PC-9 (cell line): ENCODE measurements at regions not wholly inside any gene's neighbourhood (a gene's known extent, or its start where the extent isn't known, plus 50 kb on each side); places are given as distances from the start of the nearest gene placed in this dataset.

ENCODE experiments used
- BruUV-seq: library from RNA; stranded (reverse); fragments of 400-500 nt; replicated peaks from 2 replicates; lab custom pipeline; 2021; lab: Mats Ljungman, UMichigan
- CTCF ChIA-PET: fragments of 300-600 bp; sonication (Branson Sonifier 250); formaldehyde crosslinking; loops from one replicate; lab custom pipeline; 2022; ENCODE audit warnings: antibody characterized with exemption; lab: Charles Lee
- POLR2A ChIA-PET: fragments of 300-600 bp; sonication (Branson Sonifier 250); formaldehyde crosslinking; loops from one replicate; lab custom pipeline; 2022; ENCODE audit warnings: antibody characterized with exemption; ENCODE audit not compliant: unreplicated experiment; lab: Charles Lee
- DNase-seq, 2 experiments: peaks; one replicate each; pipeline versions ENCODE4 v3.0.0 to v3.0.0-alpha.2; 2015 to 2022; ENCODE audit warnings: mixed read lengths in 1 of 2
- H2AFZ ChIP-seq: fragments of 200-600 bp; sonication (generic); 2 replicates; pipeline ENCODE4 v1.8.1; 2017; ENCODE audit warnings: antibody characterized with exemption
- H3F3A ChIP-seq: fragments of 200-600 bp; sonication (generic); 2 replicates; pipeline ENCODE4 v1.8.1; 2017; ENCODE audit warnings: antibody characterized with exemption, mild to moderate bottlenecking, low read depth; ENCODE audit not compliant: insufficient read depth
- H3K27ac ChIP-seq: fragments of 200-600 bp; sonication (generic); 2 replicates; pipeline ENCODE4 v1.6.1; 2016; ENCODE audit warnings: mixed run types
- H3K27me3 ChIP-seq: fragments of 200-600 bp; sonication (generic); 2 replicates; pipeline ENCODE4 v1.6.1; 2016; ENCODE audit warnings: low read depth, mixed run types; ENCODE audit not compliant: insufficient read depth
- H3K36me3 ChIP-seq: fragments of 200-600 bp; sonication (generic); 2 replicates; pipeline ENCODE4 v1.6.1; 2016; ENCODE audit warnings: low read depth, mixed run types
- H3K4me1 ChIP-seq: fragments of 200-600 bp; sonication (generic); replicated peaks from 2 replicates; pipeline ENCODE4 v1.6.1; 2016; ENCODE audit warnings: mixed run types; ENCODE audit not compliant: insufficient read depth
- H3K4me2 ChIP-seq: fragments of 200-600 bp; sonication (generic); 2 replicates; pipeline ENCODE4 v1.6.1; 2017; ENCODE audit warnings: mixed run types
- H3K4me3 ChIP-seq: fragments of 200-600 bp; sonication (generic); 2 replicates; pipeline ENCODE4 v1.6.1; 2016; ENCODE audit warnings: mixed run types
- H3K79me2 ChIP-seq: fragments of 200-600 bp; sonication (generic); 2 replicates; pipeline ENCODE4 v1.6.1; 2017; ENCODE audit warnings: low read depth, mixed run types
- H3K9me2 ChIP-seq: fragments of 200-600 bp; sonication (generic); 2 replicates; pipeline ENCODE4 v1.8.1; 2017; ENCODE audit warnings: mild to moderate bottlenecking; ENCODE audit not compliant: insufficient read depth
- H3K9me3 ChIP-seq: fragments of 200-600 bp; sonication (generic); 2 replicates; pipeline ENCODE4 v1.8.1; 2016; ENCODE audit warnings: low read depth; ENCODE audit not compliant: insufficient read depth
- H4K20me1 ChIP-seq: fragments of 200-600 bp; sonication (generic); 2 replicates; pipeline ENCODE4 v1.8.1; 2017; ENCODE audit not compliant: insufficient read depth
- EZH2 ChIP-seq: fragments of 200-600 bp; sonication (generic); IDR thresholded peaks from 2 replicates; pipeline ENCODE4 v1.8.0; 2017; ENCODE audit warnings: antibody characterized with exemption, low read depth
- intact Hi-C: fragments of 100-400 bp; cut with micrococcal nuclease; formaldehyde crosslinking; loops from one replicate; pipeline ENCODE4 v1.10.0; 2022; ENCODE audit not compliant: unreplicated experiment
- TF ChIP-seq, protein P1 (sequence below): fragments of 200-600 bp; sonication (generic); conservative IDR thresholded peaks from 2 replicates; pipeline ENCODE4 v1.6.1; 2017; ENCODE audit warnings: mixed run types, antibody characterized with exemption, mild to moderate bottlenecking, moderate library complexity

DNA sequence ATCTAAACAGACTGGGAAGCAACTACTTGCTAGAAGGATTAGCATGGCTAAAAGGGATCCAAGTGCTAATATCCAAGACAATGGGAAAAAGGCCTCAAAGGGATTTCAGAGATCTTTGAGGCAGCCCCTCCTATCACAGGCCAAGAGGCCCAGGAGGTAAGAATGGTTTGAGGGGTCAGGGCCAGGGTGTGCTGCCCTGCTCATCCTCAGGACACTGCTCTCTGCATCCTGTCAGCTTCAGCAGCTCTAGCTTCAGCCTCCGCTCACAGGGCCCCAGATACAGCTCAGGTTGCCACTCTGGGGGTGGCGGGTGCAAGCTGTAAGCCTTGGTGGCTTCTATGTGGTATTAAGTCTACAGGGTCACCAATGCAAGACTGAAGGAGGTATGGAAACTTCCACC, 278.7 kb downstream of the PARP8 start:
- no peak overlapping the region for H3K4me2 ChIP-seq
- no peaks in the 10 kb centered on the region for H4K20me1 ChIP-seq
- no peaks in the 10 kb centered on the region for H3K9me3 ChIP-seq
- H3K4me1 ChIP-seq = no peaks in the 10 kb centered on the region
- H3K27me3 ChIP-seq = no peaks in the 10 kb centered on the region
- no peaks in the 10 kb centered on the region for H3K79me2 ChIP-seq
- intact Hi-C loops = no loop called here
- TF ChIP-seq EZH2 = no peak
- TF ChIP-seq, protein P1, sequence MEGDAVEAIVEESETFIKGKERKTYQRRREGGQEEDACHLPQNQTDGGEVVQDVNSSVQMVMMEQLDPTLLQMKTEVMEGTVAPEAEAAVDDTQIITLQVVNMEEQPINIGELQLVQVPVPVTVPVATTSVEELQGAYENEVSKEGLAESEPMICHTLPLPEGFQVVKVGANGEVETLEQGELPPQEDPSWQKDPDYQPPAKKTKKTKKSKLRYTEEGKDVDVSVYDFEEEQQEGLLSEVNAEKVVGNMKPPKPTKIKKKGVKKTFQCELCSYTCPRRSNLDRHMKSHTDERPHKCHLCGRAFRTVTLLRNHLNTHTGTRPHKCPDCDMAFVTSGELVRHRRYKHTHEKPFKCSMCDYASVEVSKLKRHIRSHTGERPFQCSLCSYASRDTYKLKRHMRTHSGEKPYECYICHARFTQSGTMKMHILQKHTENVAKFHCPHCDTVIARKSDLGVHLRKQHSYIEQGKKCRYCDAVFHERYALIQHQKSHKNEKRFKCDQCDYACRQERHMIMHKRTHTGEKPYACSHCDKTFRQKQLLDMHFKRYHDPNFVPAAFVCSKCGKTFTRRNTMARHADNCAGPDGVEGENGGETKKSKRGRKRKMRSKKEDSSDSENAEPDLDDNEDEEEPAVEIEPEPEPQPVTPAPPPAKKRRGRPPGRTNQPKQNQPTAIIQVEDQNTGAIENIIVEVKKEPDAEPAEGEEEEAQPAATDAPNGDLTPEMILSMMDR = no peak
- no peak overlapping the region for H3K4me3 ChIP-seq
- H3F3A ChIP-seq = no peaks in the 10 kb centered on the region
- H2AFZ ChIP-seq = no peak overlapping the region
- no peak overlapping the region for H3K27ac ChIP-seq
- no peaks in the 10 kb centered on the region for H3K9me2 ChIP-seq
- BruUV-seq = no TSS peak
- ChIA-PET CTCF (no interaction called here), POLR2A (no interaction called here)
- H3K36me3 ChIP-seq = no peaks in the 10 kb centered on the region
- DNase-seq = no peak

DNA sequence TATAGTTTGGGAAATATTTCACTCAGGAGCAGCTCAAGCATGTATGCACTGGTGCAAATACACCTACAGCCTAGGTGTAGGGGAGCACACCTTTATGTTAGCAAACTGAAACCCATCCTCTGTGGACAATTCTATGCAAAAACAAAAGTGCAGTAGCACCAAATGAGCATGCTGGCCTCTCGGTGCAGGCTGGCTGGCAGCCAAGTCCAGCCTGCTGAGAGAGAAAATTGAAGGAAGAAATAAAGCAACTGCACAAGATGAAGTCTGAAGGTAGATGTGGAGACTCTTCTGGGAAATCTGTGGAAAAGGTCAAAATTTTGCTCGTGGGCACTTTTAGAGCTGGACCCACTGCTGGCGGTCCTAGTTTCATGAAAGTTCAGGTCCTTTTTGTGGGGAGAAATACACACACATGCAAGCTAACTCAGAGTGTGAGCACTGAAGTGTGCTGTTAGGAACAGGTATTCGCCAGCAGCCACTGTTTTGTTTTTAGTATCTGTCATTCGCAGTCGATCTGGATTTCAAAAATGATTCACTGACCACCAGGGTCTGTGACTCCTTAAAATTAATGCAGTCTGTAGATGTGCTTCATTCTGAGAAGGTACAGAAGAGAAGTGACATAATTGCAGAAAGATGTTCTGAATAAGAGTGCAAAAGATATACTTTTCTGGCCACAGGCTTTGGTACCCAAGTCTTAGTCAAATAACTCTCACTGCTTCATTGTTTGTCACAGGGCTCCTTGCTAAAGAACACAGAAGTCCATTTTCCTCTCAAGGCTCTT, 281.7 kb downstream of the PARP8 start:
- Histone ChIP-seq H3K27ac (no peak overlapping the region), H3K9me2 (no peaks in the 10 kb centered on the region), H3K79me2 (no peaks in the 10 kb centered on the region), H3K9me3 (no peaks in the 10 kb centered on the region), H4K20me1 (no peaks in the 10 kb centered on the region; the same call in 1 of the 2 replicates), H3K4me1 (no peaks in the 10 kb centered on the region), H3K27me3 (no peaks in the 10 kb centered on the region), H3K4me3 (no peak overlapping the region), H3F3A (no peaks in the 10 kb centered on the region), H2AFZ (no peak overlapping the region), H3K36me3 (no peaks in the 10 kb centered on the region), H3K4me2 (no peak overlapping the region)
- BruUV-seq = no TSS peak
- no peak for DNase-seq
- ChIA-PET CTCF (no interaction called here), POLR2A (no interaction called here)
- TF ChIP-seq EZH2 = no peak
- TF ChIP-seq, protein P1 = no peak
- intact Hi-C loops = no loop called here

DNA sequence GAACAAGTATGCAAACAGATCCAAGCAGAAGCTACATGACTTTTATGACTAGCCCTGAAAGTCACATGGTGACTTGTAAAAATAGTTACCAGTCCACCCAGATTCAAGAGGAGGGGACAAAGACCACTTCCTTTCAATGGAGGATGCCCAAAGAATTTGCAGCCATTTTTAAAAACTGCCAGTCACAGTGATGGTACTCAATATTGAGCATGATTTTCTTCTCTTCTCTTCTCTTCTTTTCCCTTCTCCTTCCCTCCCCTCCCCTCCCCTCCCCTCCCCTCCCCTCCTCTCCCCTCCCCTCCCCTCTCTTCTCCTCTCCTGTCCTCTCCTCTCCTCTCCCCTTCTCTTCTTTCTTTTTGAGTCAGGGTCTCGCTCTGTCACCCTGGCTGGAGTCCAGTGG, 286.9 kb downstream of the PARP8 start:
- Histone ChIP-seq H3K27me3 (no peaks in the 10 kb centered on the region), H3K27ac (no peak overlapping the region), H3F3A (no peaks in the 10 kb centered on the region), H3K4me3 (no peak overlapping the region), H2AFZ (no peak overlapping the region), H3K79me2 (no peaks in the 10 kb centered on the region), H3K9me3 (no peaks in the 10 kb centered on the region), H3K4me1 (no peaks in the 10 kb centered on the region), H3K9me2 (no peaks in the 10 kb centered on the region), H3K4me2 (no peak overlapping the region), H4K20me1 (no peaks in the 10 kb centered on the region; the same call in 1 of the 2 replicates), H3K36me3 (no peaks in the 10 kb centered on the region)
- ChIA-PET POLR2A (no interaction called here), CTCF (no interaction called here)
- intact Hi-C loops = no loop called here
- no peak for DNase-seq
- no TSS peak for BruUV-seq
- TF ChIP-seq, protein P1 = no peak
- TF ChIP-seq EZH2 = no peak
